ENCODE measurements at regions not wholly inside any gene's neighbourhood (a gene's known extent, or its start where the extent isn't known, plus 50 kb on each side); places are given as distances from the start of the nearest gene placed in this dataset.

DNA sequence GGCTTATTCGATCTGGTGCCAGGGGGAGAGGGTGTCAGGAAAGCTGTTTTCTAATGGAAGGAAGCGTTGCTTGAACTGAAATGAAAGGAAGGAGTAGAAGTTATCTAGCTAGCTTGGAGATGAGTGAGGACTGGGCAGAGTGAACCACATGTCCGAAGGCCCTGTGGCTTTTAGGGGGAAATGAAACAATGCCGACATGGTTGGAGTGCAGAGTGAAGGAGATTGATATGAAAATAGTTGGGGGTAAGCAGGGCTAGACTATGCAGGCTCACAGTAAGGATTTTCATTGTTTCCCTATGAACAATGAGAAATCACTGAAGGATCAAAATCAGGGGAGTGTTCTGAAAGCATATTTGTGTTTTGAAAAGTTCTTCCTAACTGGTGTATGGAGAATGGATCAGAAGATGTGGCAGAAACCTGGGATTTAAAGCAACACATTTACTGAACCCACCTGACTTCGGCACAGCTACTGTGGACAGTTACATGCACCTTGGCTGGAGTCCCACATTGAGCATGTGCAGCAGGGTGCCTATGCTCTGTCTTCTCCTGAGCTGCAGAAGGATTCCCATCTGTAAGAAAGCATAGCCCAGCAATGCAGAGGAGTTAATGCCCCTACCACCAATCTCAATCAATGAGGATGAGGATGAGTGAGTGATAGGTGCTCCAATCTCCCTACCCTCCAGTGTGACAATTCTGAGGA lies 144.4 kb upstream of the TBCA start:
- H3K23ac ChIP-seq (ENCODE audit: low read length), result no peak overlapping the region
- no peak overlapping the region for H3K18ac ChIP-seq (ENCODE audit: low read length)
- H3K14ac ChIP-seq (ENCODE audit: low read length), result no peak overlapping the region
- DNase-seq, result no peak
- no peak overlapping the region for H2AFZ ChIP-seq (ENCODE audit: insufficient read depth, low read length, poor library complexity)
- H3K79me2 ChIP-seq (ENCODE audit: control insufficient read depth, insufficient read depth, low read length, poor library complexity), result no peaks in the 10 kb centered on the region
- H2BK5ac ChIP-seq (ENCODE audit: low read depth, low read length, poor library complexity), result no peak overlapping the region
- H2AK5ac ChIP-seq (ENCODE audit: low read length), result no peak overlapping the region
- H3K36me3 ChIP-seq (ENCODE audit: control insufficient read depth in 1 of 2, insufficient read depth in 2 of 2, low read length in 2 of 2), result no peaks in the 10 kb centered on the region
- H3K4me3 ChIP-seq (ENCODE audit: low read depth, low read length), result no peak overlapping the region
- no CpG with 5 or more reads among the region's 5 CpGs for WGBS (ENCODE audit: extremely low coverage, insufficient coverage, insufficient read length)
- H3K79me1 ChIP-seq (ENCODE audit: low read length), result no peaks in the 10 kb centered on the region
- no peak overlapping the region for H4K8ac ChIP-seq (ENCODE audit: low read depth, low read length)
- no peak overlapping the region for H3K4me2 ChIP-seq (ENCODE audit: low read length)
- no peak overlapping the region for H4K12ac ChIP-seq (ENCODE audit: low read depth, low read length)
- H3K4me1 ChIP-seq (ENCODE audit: control insufficient read depth in 1 of 2, insufficient read depth in 2 of 2, low read length in 2 of 2), result peaks cover 4% of the 10 kb centered on the region in 2 experiments
- no peak overlapping the region for H2BK12ac ChIP-seq (ENCODE audit: low read length)
- H3K27me3 ChIP-seq (ENCODE audit: insufficient read depth, low read length), result no peaks in the 10 kb centered on the region
- H3K9me3 ChIP-seq (ENCODE audit: insufficient read depth, low read depth, low read length), result no peaks in the 10 kb centered on the region
- no peak overlapping the region for H2BK120ac ChIP-seq (ENCODE audit: insufficient read depth, low read length, poor library complexity)
- no peak overlapping the region for H3K9ac ChIP-seq (ENCODE audit: low read length)
- no peak overlapping the region for H4K91ac ChIP-seq (ENCODE audit: low read depth, low read length)
- H3K4ac ChIP-seq (ENCODE audit: low read depth, low read length), result no peak overlapping the region
- H3K27ac ChIP-seq (ENCODE audit: low read depth, low read length), result no peak overlapping the region

DNA sequence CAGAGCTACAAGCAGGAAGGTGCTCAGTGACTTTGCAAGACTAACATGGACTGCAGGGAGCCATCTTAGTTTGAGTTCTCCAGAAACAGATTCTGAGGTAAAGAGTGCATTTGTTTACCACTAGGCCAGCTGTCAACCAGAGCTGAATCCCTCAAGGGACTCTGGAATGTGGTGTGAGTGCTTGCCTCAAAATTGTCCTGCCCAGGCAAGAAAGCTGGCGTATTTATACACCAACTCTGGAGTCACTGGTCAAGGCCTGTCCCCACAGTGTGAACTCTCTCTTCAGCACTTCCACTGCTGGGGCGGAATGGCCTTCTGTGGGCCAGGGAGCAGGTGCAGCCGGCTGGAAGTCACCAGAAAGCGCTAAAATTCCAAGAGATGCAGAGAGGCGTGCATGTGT lies 139.2 kb upstream of the TBCA start:
- Histone ChIP-seq H3K4me2 (ENCODE audit: low read length) (no peak overlapping the region), H4K12ac (ENCODE audit: low read depth, low read length) (no peak overlapping the region), H2AK5ac (ENCODE audit: low read length) (no peak overlapping the region), H3K79me2 (ENCODE audit: control insufficient read depth, insufficient read depth, low read length, poor library complexity) (no peaks in the 10 kb centered on the region), H3K27ac (ENCODE audit: low read depth, low read length) (no peak overlapping the region), H3K4ac (ENCODE audit: low read depth, low read length) (no peak overlapping the region), H3K23ac (ENCODE audit: low read length) (no peak overlapping the region), H2AFZ (ENCODE audit: insufficient read depth, low read length, poor library complexity) (no peak overlapping the region), H3K36me3 (ENCODE audit: control insufficient read depth in 1 of 2, insufficient read depth in 2 of 2, low read length in 2 of 2) (no peaks in the 10 kb centered on the region), H3K14ac (ENCODE audit: low read length) (no peak overlapping the region), H3K79me1 (ENCODE audit: low read length) (no peaks in the 10 kb centered on the region), H3K9ac (ENCODE audit: low read length) (no peak overlapping the region), H2BK120ac (ENCODE audit: insufficient read depth, low read length, poor library complexity) (no peak overlapping the region), H4K8ac (ENCODE audit: low read depth, low read length) (no peak overlapping the region), H2BK5ac (ENCODE audit: low read depth, low read length, poor library complexity) (no peak overlapping the region), H3K4me3 (ENCODE audit: low read depth, low read length) (no peak overlapping the region), H2BK12ac (ENCODE audit: low read length) (no peak overlapping the region), H3K9me3 (ENCODE audit: insufficient read depth, low read depth, low read length) (no peaks in the 10 kb centered on the region), H3K18ac (ENCODE audit: low read length) (no peak overlapping the region), H3K27me3 (ENCODE audit: insufficient read depth, low read length) (no peaks in the 10 kb centered on the region), H4K91ac (ENCODE audit: low read depth, low read length) (no peak overlapping the region), H3K4me1 (ENCODE audit: control insufficient read depth in 1 of 2, insufficient read depth in 2 of 2, low read length in 2 of 2) (no peaks in the 10 kb centered on the region)
- DNase-seq, result no peak
- no CpG with 5 or more reads among the region's 5 CpGs for WGBS (ENCODE audit: extremely low coverage, insufficient coverage, insufficient read length)

DNA sequence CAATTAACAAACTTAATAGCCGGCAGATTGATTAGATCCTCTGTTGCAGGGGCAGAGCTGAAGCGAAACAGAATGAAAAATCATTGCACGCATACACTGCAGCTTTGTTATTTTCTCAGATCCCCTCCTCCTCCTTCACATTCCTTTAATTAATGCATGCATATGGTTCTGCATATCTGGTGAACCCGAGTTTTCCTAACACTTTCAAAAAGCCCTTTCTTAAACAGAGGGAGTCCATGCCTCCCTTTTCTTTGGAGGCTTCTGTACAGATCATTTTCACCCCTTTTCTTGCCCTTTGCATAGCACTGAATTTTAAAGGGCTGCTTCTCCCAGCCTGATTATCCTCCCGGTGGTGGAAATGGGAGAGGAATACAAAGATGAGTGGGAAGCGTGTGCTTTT lies 136.6 kb upstream of the TBCA start:
- Histone ChIP-seq H3K9ac (ENCODE audit: low read length) (no peak overlapping the region), H3K4me2 (ENCODE audit: low read length) (no peak overlapping the region), H4K91ac (ENCODE audit: low read depth, low read length) (no peak overlapping the region), H3K18ac (ENCODE audit: low read length) (no peak overlapping the region), H3K4ac (ENCODE audit: low read depth, low read length) (no peak overlapping the region), H3K9me3 (ENCODE audit: insufficient read depth, low read depth, low read length) (no peaks in the 10 kb centered on the region), H2AK5ac (ENCODE audit: low read length) (no peak overlapping the region), H3K4me1 (ENCODE audit: control insufficient read depth in 1 of 2, insufficient read depth in 2 of 2, low read length in 2 of 2) (no peaks in the 10 kb centered on the region), H4K8ac (ENCODE audit: low read depth, low read length) (no peak overlapping the region), H4K12ac (ENCODE audit: low read depth, low read length) (no peak overlapping the region), H3K27ac (ENCODE audit: low read depth, low read length) (no peak overlapping the region), H2BK12ac (ENCODE audit: low read length) (no peak overlapping the region), H3K14ac (ENCODE audit: low read length) (no peak overlapping the region), H2BK5ac (ENCODE audit: low read depth, low read length, poor library complexity) (no peak overlapping the region), H2AFZ (ENCODE audit: insufficient read depth, low read length, poor library complexity) (no peak overlapping the region), H3K23ac (ENCODE audit: low read length) (no peak overlapping the region), H3K79me1 (ENCODE audit: low read length) (no peaks in the 10 kb centered on the region), H3K4me3 (ENCODE audit: low read depth, low read length) (no peak overlapping the region), H3K36me3 (ENCODE audit: control insufficient read depth in 1 of 2, insufficient read depth in 2 of 2, low read length in 2 of 2) (no peaks in the 10 kb centered on the region), H2BK120ac (ENCODE audit: insufficient read depth, low read length, poor library complexity) (no peak overlapping the region), H3K27me3 (ENCODE audit: insufficient read depth, low read length) (no peaks in the 10 kb centered on the region), H3K79me2 (ENCODE audit: control insufficient read depth, insufficient read depth, low read length, poor library complexity) (no peaks in the 10 kb centered on the region)
- DNase-seq, result no peak
- no CpG with 5 or more reads among the region's 6 CpGs for WGBS (ENCODE audit: extremely low coverage, insufficient coverage, insufficient read length)

DNA sequence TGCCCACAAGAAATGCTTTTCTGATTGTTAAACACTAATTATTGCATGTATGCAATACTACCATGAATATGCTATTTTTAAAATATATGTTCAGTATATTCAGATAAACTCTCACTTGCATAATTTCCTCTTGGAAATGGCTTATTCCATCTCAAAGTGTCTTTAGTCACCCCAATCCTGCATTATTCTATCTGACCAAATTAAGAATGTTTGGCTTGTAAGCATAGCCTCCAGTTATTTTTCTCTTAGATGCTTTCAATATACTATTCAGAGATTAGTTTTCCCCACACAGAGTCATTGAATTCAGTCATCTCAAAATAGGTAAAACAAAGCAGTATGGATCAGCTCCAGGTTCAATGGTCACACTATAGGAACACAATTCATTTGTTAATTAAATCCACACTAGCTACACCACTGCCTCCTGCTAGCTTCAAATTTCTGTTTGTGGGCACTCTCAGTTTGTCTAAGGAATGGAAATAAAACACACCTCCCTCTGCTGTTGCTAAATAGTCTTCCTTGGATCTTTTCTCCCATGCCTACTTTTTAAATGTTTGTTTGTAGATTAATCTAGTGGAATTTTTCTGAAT lies 134.6 kb upstream of the TBCA start:
- no peak overlapping the region for H2AK5ac ChIP-seq (ENCODE audit: low read length)
- H3K23ac ChIP-seq (ENCODE audit: low read length), result no peak overlapping the region
- H2BK5ac ChIP-seq (ENCODE audit: low read depth, low read length, poor library complexity), result no peak overlapping the region
- no peaks in the 10 kb centered on the region for H3K4me1 ChIP-seq (ENCODE audit: control insufficient read depth in 1 of 2, insufficient read depth in 2 of 2, low read length in 2 of 2)
- no peak overlapping the region for H3K27ac ChIP-seq (ENCODE audit: low read depth, low read length)
- H2AFZ ChIP-seq (ENCODE audit: insufficient read depth, low read length, poor library complexity), result no peak overlapping the region
- H3K4me2 ChIP-seq (ENCODE audit: low read length), result no peak overlapping the region
- H3K4me3 ChIP-seq (ENCODE audit: low read depth, low read length), result no peak overlapping the region
- H3K27me3 ChIP-seq (ENCODE audit: insufficient read depth, low read length), result no peaks in the 10 kb centered on the region
- no peak overlapping the region for H4K8ac ChIP-seq (ENCODE audit: low read depth, low read length)
- no peaks in the 10 kb centered on the region for H3K79me2 ChIP-seq (ENCODE audit: control insufficient read depth, insufficient read depth, low read length, poor library complexity)
- H3K79me1 ChIP-seq (ENCODE audit: low read length), result no peaks in the 10 kb centered on the region
- no peak overlapping the region for H3K14ac ChIP-seq (ENCODE audit: low read length)
- H2BK120ac ChIP-seq (ENCODE audit: insufficient read depth, low read length, poor library complexity), result no peak overlapping the region
- H3K36me3 ChIP-seq (ENCODE audit: control insufficient read depth in 1 of 2, insufficient read depth in 2 of 2, low read length in 2 of 2), result no peaks in the 10 kb centered on the region
- no peak overlapping the region for H4K91ac ChIP-seq (ENCODE audit: low read depth, low read length)
- H3K18ac ChIP-seq (ENCODE audit: low read length), result no peak overlapping the region
- no peak for DNase-seq
- H4K12ac ChIP-seq (ENCODE audit: low read depth, low read length), result no peak overlapping the region
- no peak overlapping the region for H3K9ac ChIP-seq (ENCODE audit: low read length)
- no peak overlapping the region for H3K4ac ChIP-seq (ENCODE audit: low read depth, low read length)
- no peak overlapping the region for H2BK12ac ChIP-seq (ENCODE audit: low read length)
- no peaks in the 10 kb centered on the region for H3K9me3 ChIP-seq (ENCODE audit: insufficient read depth, low read depth, low read length)
